GM12891 (cell line): ENCODE measurements at regions not wholly inside any gene's neighbourhood (a gene's known extent, or its start where the extent isn't known, plus 50 kb on each side); places are given as distances from the start of the nearest gene placed in this dataset.

Experiments
- POLR2A ChIP-seq: IDR thresholded peaks from 2 replicates; pipeline ENCODE4 v1.6.1; 2011; ENCODE audit warnings: low read depth, low read length, control low read depth
- POU2F2 ChIP-seq: IDR thresholded peaks from 2 replicates; pipeline ENCODE4 v1.6.1; 2011; ENCODE audit warnings: low read depth, mild to moderate bottlenecking, control low read depth, low read length, moderate library complexity
- TAF1 ChIP-seq: IDR thresholded peaks from 2 replicates; pipeline ENCODE4 v1.6.1; 2011; ENCODE audit warnings: low read depth, low read length, control low read depth

DNA sequence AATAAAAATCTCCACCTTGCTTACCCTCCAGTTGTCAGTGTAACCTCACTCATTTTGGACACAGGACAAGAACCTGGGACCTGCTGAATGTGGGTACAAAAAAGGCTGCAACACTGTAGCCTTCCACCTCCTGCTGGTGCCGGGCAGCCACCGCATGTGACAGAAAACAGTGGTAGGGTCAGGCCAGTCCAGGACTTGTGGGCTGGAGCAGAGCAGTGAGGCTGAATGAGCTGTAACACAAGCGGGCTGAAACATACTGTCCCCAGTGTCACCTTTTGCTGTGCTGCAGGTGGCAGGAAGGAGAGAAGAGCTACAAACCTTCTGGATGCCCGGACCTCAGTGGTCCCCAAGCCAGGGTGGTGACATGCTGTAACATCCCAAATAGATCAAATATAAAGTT, 465.4 kb upstream of the FOXG1 start:
- TF ChIP-seq POU2F2: no peak
- no peak for TF ChIP-seq TAF1
- no peak for TF ChIP-seq POLR2A
